Neural cell (in vitro differentiated cells): ENCODE measurements at regions not wholly inside any gene's neighbourhood (a gene's known extent, or its start where the extent isn't known, plus 50 kb on each side); places are given as distances from the start of the nearest gene placed in this dataset.

Experiments used
- EP300 ChIP-seq: fragments of 450-650 bp; conservative IDR thresholded peaks from 2 replicates; pipeline ENCODE4 v1.6.1; 2014; ENCODE audit warnings: antibody characterized with exemption, mild to moderate bottlenecking, moderate library complexity; ENCODE audit not compliant: poor library complexity, severe bottlenecking
- EZH2 ChIP-seq: fragments of 200-600, 300-800 bp; shearing (Covaris generic), sonication (generic); IDR thresholded peaks from 2 replicates; pipeline ENCODE4 v1.6.1; 2014; ENCODE audit warnings: antibody characterized with exemption, low read length, borderline replicate concordance, mild to moderate bottlenecking; ENCODE audit not compliant: insufficient read depth, poor library complexity, severe bottlenecking
- MXI1 ChIP-seq: fragments of 450-650 bp; conservative IDR thresholded peaks from 2 replicates; pipeline ENCODE4 v1.6.1; 2014; ENCODE audit warnings: antibody characterized with exemption, mild to moderate bottlenecking; ENCODE audit not compliant: poor library complexity, severe bottlenecking
- POLR2AphosphoS5 ChIP-seq: IDR thresholded peaks from 2 replicates; pipeline ENCODE4 v1.6.1; 2012
- RAD21 ChIP-seq: fragments of 450-650 bp; conservative IDR thresholded peaks from 2 replicates; pipeline ENCODE4 v1.6.1; 2014; ENCODE audit warnings: antibody characterized with exemption, mild to moderate bottlenecking, moderate library complexity
- SMC3 ChIP-seq: fragments of 450-650 bp; conservative IDR thresholded peaks from 2 replicates; pipeline ENCODE4 v1.6.1; 2014; ENCODE audit warnings: antibody characterized with exemption, mild to moderate bottlenecking, moderate library complexity; ENCODE audit not compliant: poor library complexity
- TAF1 ChIP-seq: IDR thresholded peaks from 2 replicates; pipeline ENCODE4 v1.6.1; 2012; ENCODE audit warnings: low read depth
- TF ChIP-seq, protein P1 (sequence below): fragments of 450-650 bp; IDR thresholded peaks from 2 replicates; pipeline ENCODE4 v1.5.1; 2014; ENCODE audit warnings: antibody characterized with exemption, mild to moderate bottlenecking, moderate library complexity; ENCODE audit not compliant: poor library complexity, severe bottlenecking

GRCh38 chr14:66116732-66117131, 369.4 kb upstream of the CCDC196 start:
- TF ChIP-seq, protein P1, sequence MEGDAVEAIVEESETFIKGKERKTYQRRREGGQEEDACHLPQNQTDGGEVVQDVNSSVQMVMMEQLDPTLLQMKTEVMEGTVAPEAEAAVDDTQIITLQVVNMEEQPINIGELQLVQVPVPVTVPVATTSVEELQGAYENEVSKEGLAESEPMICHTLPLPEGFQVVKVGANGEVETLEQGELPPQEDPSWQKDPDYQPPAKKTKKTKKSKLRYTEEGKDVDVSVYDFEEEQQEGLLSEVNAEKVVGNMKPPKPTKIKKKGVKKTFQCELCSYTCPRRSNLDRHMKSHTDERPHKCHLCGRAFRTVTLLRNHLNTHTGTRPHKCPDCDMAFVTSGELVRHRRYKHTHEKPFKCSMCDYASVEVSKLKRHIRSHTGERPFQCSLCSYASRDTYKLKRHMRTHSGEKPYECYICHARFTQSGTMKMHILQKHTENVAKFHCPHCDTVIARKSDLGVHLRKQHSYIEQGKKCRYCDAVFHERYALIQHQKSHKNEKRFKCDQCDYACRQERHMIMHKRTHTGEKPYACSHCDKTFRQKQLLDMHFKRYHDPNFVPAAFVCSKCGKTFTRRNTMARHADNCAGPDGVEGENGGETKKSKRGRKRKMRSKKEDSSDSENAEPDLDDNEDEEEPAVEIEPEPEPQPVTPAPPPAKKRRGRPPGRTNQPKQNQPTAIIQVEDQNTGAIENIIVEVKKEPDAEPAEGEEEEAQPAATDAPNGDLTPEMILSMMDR: no peak
- no peak for TF ChIP-seq EZH2
- TF ChIP-seq POLR2AphosphoS5: no peak
- no peak for TF ChIP-seq TAF1
- no peak for TF ChIP-seq EP300
- TF ChIP-seq SMC3: no peak
- no peak for TF ChIP-seq RAD21
- TF ChIP-seq MXI1: no peak
